ENCODE measurements at regions not wholly inside any gene's neighbourhood (a gene's known extent, or its start where the extent isn't known, plus 50 kb on each side); places are given as distances from the start of the nearest gene placed in this dataset.
"Not testable (repeated sequence)": the region's sequence is repeated elsewhere in the genome, so short reads cannot be mapped to it uniquely, and the experiment has no call there.

DNA sequence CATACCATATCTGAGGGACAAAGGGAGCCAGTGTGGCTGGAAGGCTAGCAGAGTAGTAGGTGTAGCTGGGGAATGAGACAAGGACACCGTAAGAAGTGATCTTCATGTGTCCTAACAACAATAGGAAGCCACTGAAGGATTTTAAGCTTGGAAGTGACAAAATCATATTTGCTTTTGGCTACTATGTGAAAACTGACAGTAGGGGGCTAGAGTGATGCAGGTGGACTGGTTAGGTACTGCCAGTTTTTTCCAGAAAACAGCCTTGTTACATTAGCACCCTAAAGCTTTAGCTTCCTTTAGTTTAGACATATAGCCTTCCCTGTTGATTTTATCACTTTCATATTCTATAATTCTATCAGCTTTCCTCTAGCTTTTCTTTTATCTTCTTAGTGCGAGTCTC is 637.1 kb downstream of the ANKRD7 start:
- TF ChIP-seq, protein P1, sequence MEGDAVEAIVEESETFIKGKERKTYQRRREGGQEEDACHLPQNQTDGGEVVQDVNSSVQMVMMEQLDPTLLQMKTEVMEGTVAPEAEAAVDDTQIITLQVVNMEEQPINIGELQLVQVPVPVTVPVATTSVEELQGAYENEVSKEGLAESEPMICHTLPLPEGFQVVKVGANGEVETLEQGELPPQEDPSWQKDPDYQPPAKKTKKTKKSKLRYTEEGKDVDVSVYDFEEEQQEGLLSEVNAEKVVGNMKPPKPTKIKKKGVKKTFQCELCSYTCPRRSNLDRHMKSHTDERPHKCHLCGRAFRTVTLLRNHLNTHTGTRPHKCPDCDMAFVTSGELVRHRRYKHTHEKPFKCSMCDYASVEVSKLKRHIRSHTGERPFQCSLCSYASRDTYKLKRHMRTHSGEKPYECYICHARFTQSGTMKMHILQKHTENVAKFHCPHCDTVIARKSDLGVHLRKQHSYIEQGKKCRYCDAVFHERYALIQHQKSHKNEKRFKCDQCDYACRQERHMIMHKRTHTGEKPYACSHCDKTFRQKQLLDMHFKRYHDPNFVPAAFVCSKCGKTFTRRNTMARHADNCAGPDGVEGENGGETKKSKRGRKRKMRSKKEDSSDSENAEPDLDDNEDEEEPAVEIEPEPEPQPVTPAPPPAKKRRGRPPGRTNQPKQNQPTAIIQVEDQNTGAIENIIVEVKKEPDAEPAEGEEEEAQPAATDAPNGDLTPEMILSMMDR (IDR thresholded peaks at IDR 0.05; ENCODE audit: low read depth, low read length): no peak

DNA sequence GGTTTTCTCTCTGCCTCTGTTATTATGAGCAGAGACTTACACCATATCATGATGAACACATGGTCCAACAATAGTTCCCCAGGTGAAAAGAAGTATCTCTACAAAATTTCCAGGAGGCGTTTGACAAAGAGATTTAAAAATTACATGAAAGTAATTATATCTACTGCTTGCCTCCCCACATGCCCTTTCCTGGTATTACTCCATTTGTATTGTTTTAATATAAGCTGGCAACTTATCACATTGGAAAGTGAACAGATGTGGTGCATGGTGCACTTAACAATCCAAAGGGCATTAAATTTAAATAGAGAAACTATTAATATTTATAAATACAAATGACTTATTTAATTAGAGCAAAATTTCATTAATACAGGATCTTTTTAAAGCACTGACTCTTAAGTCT is 638.2 kb downstream of the ANKRD7 start:
- no peak overlapping the region for H3K4me3 ChIP-seq (ENCODE audit: low read depth, low read length)
- TF ChIP-seq, protein P1 (IDR thresholded peaks at IDR 0.05; ENCODE audit: low read depth, low read length): no peak

More for the DNA sequence above, 637.1 kb downstream of the ANKRD7 start:
- no peak overlapping the region for H3K4me3 ChIP-seq (ENCODE audit: low read depth, low read length)

DNA sequence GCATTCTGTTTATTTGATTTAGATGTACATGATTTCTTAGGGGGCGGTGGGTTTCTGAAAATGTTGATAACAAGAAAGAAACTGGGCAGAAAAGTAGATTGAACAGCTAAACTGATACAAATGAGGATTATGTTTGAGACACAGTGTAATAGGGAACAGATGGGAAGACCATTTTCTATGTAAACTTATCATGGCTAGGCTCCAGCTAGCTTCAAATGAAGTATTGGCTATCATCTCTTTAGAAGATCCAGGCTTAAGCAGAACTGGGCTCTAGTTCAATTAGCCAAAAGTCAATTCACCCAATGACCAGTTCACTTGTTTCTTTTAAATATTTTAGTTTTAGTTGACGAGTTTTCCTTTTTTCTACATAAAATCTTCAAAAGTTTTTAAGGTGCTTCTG is 639.5 kb downstream of the ANKRD7 start:
- TF ChIP-seq, protein P1 (IDR thresholded peaks at IDR 0.05; ENCODE audit: low read depth, low read length): no peak

DNA sequence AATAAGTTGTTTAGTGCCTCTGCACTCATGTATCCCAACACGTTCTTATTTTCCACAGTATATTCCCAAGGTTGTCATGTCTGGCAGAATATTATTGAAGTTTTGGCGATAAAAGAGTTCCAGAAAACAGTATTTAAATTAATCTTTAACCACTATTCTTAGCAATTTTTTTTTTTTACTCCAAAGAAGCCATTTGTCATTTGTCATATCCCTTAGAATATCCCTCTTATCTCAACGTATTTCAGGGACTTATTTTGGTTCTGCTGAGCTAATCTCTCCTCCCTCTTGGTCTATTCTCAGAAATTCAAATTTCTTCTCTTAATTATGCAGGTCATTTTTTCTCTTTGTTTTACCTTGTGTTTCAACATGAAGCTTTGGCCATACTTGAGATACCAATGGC is 643.4 kb downstream of the ANKRD7 start:
- TF ChIP-seq, protein P1 (IDR thresholded peaks at IDR 0.05; ENCODE audit: low read depth, low read length): no peak
- no peak overlapping the region for H3K4me3 ChIP-seq (ENCODE audit: low read depth, low read length)

More for the DNA sequence above, 639.5 kb downstream of the ANKRD7 start:
- H3K4me3 ChIP-seq (ENCODE audit: low read depth, low read length): no peak overlapping the region

DNA sequence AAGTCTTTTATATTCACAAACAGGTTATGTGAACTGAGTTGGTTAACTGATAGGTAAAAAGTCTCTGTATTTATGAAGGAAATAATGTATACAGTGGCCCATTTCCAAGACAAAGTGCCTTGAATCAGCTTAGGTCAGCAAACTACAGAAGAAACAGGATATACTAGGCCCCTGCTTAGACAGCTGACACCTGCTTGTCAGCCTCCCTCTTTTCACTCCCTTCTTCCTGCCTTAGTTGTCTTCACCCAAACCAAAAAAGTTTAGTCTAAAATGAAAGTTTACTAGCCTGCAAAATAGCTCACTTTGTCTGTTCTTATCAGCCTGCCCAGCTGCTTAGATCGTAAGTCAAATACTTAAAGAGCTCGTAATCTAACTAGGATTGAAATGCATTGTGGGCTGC is 644.6 kb downstream of the ANKRD7 start:
- H3K4me3 ChIP-seq (ENCODE audit: low read depth, low read length): not testable (repeated sequence)

DNA sequence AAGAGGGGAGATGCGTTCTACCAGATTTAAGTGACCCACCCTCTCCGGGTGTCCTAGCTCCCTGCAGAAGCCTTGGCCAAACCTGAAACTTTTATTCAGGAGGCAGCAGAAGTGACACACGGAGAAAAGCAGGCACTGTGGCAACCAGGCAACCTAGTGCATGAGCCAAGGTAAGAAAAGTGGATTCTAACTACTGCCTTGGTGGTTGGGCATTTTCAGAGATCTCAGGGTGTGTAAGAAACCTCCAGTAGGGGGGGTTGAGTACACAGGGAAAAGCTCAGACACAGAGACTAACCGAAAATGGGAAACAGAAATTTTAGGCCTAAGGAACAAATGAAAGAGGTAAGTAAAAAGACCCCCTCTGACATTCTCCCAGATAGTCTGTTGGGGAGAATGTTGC is 645.7 kb downstream of the ANKRD7 start:
- TF ChIP-seq, protein P1 (IDR thresholded peaks at IDR 0.05; ENCODE audit: low read depth, low read length): no peak
- no peak overlapping the region for H3K4me3 ChIP-seq (ENCODE audit: low read depth, low read length)

DNA sequence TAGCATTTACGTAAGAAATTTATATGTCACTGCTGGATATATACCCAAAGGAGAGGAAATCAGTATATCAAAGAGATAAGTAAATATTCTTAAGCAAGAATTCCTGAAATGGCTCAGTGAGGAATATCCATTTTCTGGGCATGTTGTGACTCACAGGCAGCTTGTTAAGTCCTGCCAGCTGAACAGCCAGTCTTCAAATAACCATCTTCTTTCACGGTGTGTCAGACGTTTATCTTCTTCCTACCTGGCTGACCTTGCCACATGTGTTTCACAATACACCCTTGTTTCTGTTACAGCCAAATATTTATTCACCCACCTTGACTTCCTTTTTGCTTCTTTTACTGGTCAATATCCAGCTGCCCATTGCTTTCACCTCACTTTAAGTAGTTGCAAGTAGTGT is 648.1 kb downstream of the ANKRD7 start:
- TF ChIP-seq, protein P1 (IDR thresholded peaks at IDR 0.05; ENCODE audit: low read depth, low read length): no peak

DNA sequence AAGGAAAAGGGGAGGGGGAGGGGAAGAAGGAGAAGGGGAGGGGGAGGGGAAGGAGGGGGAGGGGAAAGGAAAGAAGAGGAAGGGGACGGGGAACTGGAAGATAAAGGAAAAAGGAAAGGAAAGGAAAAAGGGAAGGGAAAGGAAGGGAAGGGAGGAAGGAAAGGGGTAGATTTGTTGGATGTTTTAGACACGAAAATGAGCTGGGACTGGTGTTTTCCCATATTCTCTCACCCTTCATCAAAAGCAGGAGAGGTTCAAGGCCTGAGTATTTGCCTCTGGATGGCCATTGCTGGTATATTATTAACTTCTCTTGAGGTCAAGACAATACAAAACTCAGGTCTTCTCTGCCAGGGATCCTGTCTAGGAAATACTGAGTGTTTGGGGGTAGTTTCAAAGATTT is 652.7 kb downstream of the ANKRD7 start:
- H3K4me3 ChIP-seq (ENCODE audit: low read depth, low read length): no peak overlapping the region
- TF ChIP-seq, protein P1 (IDR thresholded peaks at IDR 0.05; ENCODE audit: low read depth, low read length): no peak

More for the DNA sequence above, 648.1 kb downstream of the ANKRD7 start:
- H3K4me3 ChIP-seq (ENCODE audit: low read depth, low read length): no peak overlapping the region
